GM12874 (cell line): ENCODE measurements at regions not wholly inside any gene's neighbourhood (a gene's known extent, or its start where the extent isn't known, plus 50 kb on each side); places are given as distances from the start of the nearest gene placed in this dataset.

Experiments
- TF ChIP-seq, protein P1 (sequence below): IDR thresholded peaks from 2 replicates; pipeline ENCODE4 v1.5.1; 2011; ENCODE audit warnings: low read depth, mild to moderate bottlenecking, control low read depth, low read length, moderate library complexity; ENCODE audit not compliant: insufficient read depth

DNA sequence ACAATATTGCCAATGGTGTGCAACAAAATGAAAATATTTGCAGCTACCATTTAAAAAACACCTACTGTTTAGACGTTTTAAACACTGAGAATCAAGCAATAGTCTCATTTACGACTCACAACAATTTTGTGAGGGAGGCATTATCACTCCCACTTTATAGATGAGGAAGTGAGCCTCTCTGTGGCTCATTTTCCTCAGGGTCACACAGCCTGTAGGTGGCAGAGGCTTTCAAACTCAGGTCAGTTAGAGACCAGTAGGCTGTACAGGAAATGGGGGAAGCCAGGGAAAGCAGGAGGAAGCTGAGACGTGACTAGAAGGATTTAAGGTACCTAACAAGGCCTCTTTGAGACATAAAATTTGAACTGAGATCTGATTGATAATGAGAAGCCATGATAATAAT lies 95.0 kb upstream of the ZNF521 start:
- TF ChIP-seq, protein P1, sequence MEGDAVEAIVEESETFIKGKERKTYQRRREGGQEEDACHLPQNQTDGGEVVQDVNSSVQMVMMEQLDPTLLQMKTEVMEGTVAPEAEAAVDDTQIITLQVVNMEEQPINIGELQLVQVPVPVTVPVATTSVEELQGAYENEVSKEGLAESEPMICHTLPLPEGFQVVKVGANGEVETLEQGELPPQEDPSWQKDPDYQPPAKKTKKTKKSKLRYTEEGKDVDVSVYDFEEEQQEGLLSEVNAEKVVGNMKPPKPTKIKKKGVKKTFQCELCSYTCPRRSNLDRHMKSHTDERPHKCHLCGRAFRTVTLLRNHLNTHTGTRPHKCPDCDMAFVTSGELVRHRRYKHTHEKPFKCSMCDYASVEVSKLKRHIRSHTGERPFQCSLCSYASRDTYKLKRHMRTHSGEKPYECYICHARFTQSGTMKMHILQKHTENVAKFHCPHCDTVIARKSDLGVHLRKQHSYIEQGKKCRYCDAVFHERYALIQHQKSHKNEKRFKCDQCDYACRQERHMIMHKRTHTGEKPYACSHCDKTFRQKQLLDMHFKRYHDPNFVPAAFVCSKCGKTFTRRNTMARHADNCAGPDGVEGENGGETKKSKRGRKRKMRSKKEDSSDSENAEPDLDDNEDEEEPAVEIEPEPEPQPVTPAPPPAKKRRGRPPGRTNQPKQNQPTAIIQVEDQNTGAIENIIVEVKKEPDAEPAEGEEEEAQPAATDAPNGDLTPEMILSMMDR: no peak

DNA sequence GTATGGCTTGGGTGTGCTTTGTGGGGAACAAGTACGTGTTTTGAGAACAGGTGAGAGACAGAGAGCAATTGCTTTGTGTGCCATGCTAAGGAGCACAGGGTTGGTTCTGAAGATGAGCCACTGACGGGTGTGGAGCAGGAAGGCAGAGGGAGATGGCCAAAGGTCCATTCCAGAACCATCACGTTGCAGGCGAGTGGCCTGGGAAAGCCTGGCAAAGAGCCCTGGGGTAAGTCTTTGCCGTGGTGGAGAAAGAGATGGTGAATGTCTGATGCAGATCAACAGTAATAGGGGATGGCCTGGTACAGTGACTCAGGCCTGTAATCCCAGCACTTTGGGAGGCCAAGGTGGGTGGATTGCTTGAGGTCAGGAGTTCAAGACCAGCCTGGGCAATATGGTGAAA lies 93.5 kb upstream of the ZNF521 start:
- TF ChIP-seq, protein P1: no peak

DNA sequence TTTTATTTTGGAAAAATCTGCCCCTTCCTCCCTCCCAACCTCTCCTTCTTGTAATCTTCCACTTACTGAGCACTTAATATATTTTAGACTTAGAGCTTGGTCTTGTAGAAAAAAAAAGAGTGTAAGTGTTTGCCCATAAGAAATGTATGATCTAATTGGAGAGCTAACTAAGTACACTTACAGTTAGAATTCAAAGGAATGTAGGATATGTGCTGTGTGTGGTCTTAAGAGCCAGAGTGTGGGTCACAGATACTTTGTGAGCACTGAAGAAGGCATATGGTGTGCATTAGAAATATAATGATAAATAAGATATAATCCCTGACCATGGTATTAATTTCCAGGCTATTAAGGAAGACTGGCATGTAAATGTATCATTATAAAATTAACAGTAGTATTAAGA lies 91.8 kb upstream of the ZNF521 start:
- TF ChIP-seq, protein P1: no peak

DNA sequence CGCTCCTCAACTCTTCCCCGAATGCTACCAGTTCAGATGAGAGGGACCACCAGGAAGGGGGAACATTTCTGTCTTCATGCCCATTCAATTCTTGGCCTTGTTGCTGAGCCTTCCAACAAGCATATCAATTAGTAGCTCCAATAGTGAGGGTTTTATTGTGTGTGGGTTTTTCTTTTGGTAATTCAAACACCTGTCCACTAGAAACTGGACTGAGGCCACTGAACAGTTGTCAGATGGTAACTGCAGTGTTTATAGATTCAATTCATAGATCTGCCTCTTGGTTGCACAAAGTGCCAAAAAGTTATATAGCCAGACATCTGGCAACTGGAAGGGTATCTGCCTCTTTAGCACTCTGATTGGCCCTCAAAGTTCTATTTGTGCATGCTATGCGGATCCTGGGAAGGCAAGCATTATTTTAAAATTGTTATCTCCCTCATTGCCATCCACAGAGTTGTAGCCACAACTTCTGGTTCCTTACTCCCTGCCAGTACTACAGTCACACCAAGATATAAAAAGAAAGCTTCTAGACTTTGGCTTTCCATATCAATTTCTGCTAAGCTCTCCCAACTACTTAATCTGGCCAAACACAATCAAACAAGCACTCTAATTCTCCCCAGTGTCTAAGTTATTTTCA lies 83.3 kb upstream of the ZNF521 start:
- TF ChIP-seq, protein P1: no peak

DNA sequence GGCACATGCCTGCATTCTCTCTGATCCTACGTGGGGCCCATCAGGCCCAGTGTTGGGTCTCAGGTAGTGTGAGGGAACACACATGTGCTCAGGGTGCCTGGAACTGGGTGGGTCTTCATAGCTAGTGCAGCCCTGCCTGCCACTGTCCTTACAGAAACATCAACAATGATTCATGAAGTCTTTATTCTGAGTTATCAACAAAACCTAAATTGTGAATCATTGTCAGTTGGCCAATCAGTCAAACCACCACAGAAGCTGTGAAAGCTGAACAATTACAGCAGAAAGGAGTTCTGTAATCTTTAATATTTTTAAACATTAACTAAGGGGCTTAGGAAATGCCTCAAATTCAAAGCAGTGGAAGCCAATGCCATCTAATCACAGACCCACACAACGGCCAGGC lies 82.8 kb upstream of the ZNF521 start:
- TF ChIP-seq, protein P1: no peak

DNA sequence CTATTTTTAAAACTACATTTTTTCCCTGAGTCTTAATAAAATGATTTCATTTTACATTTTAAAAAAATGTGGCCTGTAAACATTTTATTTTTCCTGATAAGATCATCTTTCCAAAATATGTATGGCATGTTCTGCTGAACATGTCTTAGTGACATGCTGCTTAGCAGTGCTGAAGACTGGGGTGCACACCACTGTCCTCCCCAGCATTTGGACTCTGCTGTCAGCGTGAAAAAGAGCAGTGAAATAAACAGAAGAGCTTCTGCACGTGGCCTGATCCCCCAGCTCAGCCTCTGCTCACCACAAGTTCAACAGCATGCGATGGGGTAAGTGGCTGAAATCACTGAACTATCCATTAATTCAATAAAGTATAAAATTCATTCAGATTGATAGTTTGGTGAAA lies 81.6 kb upstream of the ZNF521 start:
- TF ChIP-seq, protein P1: no peak

DNA sequence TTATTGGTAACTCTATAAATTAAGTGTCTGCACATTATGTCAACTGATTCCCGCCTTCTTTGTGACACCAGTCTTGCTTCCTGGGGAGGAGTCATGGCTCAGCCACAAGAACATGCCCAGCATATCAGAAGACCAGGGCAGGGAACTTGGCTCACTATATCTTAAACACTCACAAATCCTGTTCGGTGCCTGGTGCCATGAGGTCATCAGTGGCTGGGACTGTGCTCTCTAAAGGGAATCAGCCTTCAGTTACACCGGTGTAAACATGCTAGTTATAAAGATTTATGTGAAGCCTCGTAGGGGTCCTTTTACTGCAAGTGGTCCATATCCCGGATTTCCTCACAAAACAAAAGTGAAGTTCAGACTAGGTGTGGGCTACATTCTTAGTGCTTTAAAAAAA lies 73.1 kb upstream of the ZNF521 start:
- TF ChIP-seq, protein P1: no peak
